ENCODE measurements at regions not wholly inside any gene's neighbourhood (a gene's known extent, or its start where the extent isn't known, plus 50 kb on each side); places are given as distances from the start of the nearest gene placed in this dataset.

DNA sequence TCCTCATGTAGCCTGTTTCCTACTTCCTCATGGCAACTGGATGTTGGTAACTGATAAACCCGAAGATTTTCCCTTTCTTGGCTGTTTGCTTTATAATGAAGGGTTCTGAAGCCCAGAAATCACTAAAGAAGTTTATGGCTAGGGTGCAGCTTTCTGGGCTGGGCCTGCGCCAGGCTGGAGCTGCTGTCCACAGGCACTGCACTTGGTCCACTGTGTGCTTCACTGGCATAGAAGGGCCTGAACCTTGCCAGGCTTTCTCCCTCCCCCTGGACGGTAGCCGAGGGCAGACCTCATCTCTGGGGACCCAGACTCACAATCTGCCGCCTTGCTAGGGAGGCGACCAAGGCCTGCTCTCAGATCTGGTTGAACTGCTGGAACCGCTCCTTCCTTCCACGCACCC, 133.3 kb upstream of the SPRED2 start:
- no peak overlapping the region for H3K27ac ChIP-seq (ENCODE audit: low read depth, low read length, severe bottlenecking)
- WGBS, 2 experiments (ENCODE audit: insufficient coverage in 2 of 2): 72 to 91% methylated on average over 5 to 8 of the region's 8 CpGs
- no peaks in the 10 kb centered on the region for H3K9me3 ChIP-seq (ENCODE audit: control insufficient read depth, low read length)

GRCh38 chr2:65564299-65564698, 131.9 kb upstream of the SPRED2 start:
- Histone ChIP-seq H3K27ac (ENCODE audit: low read depth, low read length, severe bottlenecking) (no peak overlapping the region), H3K36me3 (ENCODE audit: control insufficient read depth, insufficient read depth, low read length) (no peaks in the 10 kb centered on the region), H3K9me3 (ENCODE audit: control insufficient read depth, low read length) (no peaks in the 10 kb centered on the region), H3K4me1 (ENCODE audit: control insufficient read depth, insufficient read depth, low read length, poor library complexity, severe bottlenecking) (peaks cover 10% of the 10 kb centered on the region), H3K4me3 (ENCODE audit: extremely low read depth, insufficient read depth, low read length, poor library complexity, severe bottlenecking) (no peak overlapping the region)
- 92 to 98% methylated on average over 4 of the region's 4 CpGs for WGBS, 2 experiments (ENCODE audit: insufficient coverage in 2 of 2)

More for the DNA sequence above, 133.3 kb upstream of the SPRED2 start:
- H3K4me1 ChIP-seq (ENCODE audit: control insufficient read depth, insufficient read depth, low read length, poor library complexity, severe bottlenecking): peaks cover 10% of the 10 kb centered on the region
- H3K36me3 ChIP-seq (ENCODE audit: control insufficient read depth, insufficient read depth, low read length): no peaks in the 10 kb centered on the region
- no peak overlapping the region for H3K4me3 ChIP-seq (ENCODE audit: extremely low read depth, insufficient read depth, low read length, poor library complexity, severe bottlenecking)

GRCh38 chr2:65562890-65563289, 130.5 kb upstream of the SPRED2 start:
- 81 to 100% methylated on average over 2 of the region's 3 CpGs for WGBS, 2 experiments (ENCODE audit: insufficient coverage in 2 of 2)
- Histone ChIP-seq H3K9me3 (ENCODE audit: control insufficient read depth, low read length) (no peaks in the 10 kb centered on the region), H3K4me1 (ENCODE audit: control insufficient read depth, insufficient read depth, low read length, poor library complexity, severe bottlenecking) (peaks cover 10% of the 10 kb centered on the region), H3K4me3 (ENCODE audit: extremely low read depth, insufficient read depth, low read length, poor library complexity, severe bottlenecking) (no peak overlapping the region), H3K36me3 (ENCODE audit: control insufficient read depth, insufficient read depth, low read length) (no peaks in the 10 kb centered on the region), H3K27ac (ENCODE audit: low read depth, low read length, severe bottlenecking) (no peak overlapping the region)

DNA sequence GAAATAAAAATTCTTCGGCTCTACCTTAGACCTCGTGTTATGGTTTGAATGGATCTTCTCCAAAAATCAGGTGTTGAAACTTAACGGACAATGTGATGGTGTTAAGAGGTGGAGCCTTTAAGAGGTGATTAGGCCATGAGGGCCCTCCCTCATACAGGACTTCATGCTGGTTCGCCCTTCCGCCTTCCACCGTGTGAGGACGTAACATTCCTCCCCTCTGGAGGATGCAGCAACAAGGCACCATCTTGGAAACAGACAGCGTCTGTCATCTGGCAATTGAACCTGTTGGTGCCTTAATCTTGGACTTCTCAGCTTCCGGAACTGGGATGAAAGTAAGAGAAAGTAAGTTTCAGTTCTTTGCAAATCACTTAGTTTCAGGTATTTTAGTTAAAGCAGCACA, 126.3 kb upstream of the SPRED2 start:
- no peak overlapping the region for H3K4me3 ChIP-seq (ENCODE audit: extremely low read depth, insufficient read depth, low read length, poor library complexity, severe bottlenecking)

GRCh38 chr2:65557616-65558573, 125.5 kb upstream of the SPRED2 start:
- Histone ChIP-seq H3K9me3 (ENCODE audit: control insufficient read depth, low read length) (no peaks in the 10 kb centered on the region), H3K27ac (ENCODE audit: low read depth, low read length, severe bottlenecking) (no peak overlapping the region), H3K36me3 (ENCODE audit: control insufficient read depth, insufficient read depth, low read length) (no peaks in the 10 kb centered on the region), H3K4me3 (ENCODE audit: extremely low read depth, insufficient read depth, low read length, poor library complexity, severe bottlenecking) (no peak overlapping the region), H3K4me1 (ENCODE audit: control insufficient read depth, insufficient read depth, low read length, poor library complexity, severe bottlenecking) (no peaks in the 10 kb centered on the region)
- WGBS, 2 experiments (ENCODE audit: insufficient coverage in 2 of 2): 77 to 90% methylated on average over 2 to 5 of the region's 5 CpGs

More for the DNA sequence above, 126.3 kb upstream of the SPRED2 start:
- WGBS, 2 experiments (ENCODE audit: insufficient coverage in 2 of 2): 63 to 67% methylated on average over 6 of the region's 9 CpGs
- Histone ChIP-seq H3K4me1 (ENCODE audit: control insufficient read depth, insufficient read depth, low read length, poor library complexity, severe bottlenecking) (no peaks in the 10 kb centered on the region), H3K36me3 (ENCODE audit: control insufficient read depth, insufficient read depth, low read length) (no peaks in the 10 kb centered on the region), H3K9me3 (ENCODE audit: control insufficient read depth, low read length) (no peaks in the 10 kb centered on the region), H3K27ac (ENCODE audit: low read depth, low read length, severe bottlenecking) (no peak overlapping the region)

DNA sequence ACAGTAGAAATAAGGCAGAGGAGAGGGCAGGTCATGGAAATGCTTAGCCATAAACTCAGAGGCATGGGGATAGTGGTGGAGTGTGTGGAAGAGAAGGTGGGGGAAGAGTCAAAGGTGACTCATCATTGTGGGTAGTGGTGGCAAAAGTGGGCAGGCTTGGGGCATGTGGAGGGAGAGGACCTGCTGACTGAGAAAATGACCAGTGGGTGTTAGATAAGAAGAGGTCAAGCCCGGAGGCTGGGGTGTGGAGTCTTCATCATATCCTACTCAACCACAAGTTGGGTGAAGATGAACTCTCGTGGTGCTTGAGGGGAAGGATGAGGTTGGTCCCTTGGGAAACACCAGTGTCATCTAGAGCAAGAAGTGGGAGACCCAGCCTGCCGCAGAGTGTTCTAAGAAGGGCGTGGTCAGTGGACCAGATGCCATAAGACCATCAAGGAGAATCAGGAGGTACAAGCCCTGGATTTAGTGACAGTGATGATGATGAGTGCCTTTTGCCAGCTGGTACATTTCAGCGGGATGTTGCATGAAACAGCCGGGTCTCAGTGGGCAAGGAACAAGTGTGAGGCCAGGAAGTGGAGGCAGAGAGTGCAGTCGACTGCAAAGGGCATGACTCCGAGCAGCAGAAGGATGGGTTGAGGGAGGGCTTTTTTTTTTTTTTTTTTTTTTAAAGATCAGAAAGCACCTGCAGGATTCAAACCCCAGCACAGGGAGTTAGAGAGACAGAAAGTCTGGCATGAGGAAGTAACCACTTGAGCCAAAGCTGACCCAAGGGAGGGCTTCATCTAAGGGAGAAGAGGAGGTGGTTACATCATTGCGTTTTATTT, 122.6 kb upstream of the SPRED2 start:
- no peak overlapping the region for H3K4me3 ChIP-seq (ENCODE audit: extremely low read depth, insufficient read depth, low read length, poor library complexity, severe bottlenecking)
- no peaks in the 10 kb centered on the region for H3K4me1 ChIP-seq (ENCODE audit: control insufficient read depth, insufficient read depth, low read length, poor library complexity, severe bottlenecking)
- no peaks in the 10 kb centered on the region for H3K9me3 ChIP-seq (ENCODE audit: control insufficient read depth, low read length)
- H3K36me3 ChIP-seq (ENCODE audit: control insufficient read depth, insufficient read depth, low read length): no peaks in the 10 kb centered on the region
- H3K27ac ChIP-seq (ENCODE audit: low read depth, low read length, severe bottlenecking): no peak overlapping the region
- WGBS, 2 experiments (ENCODE audit: insufficient coverage in 2 of 2): 88 to 94% methylated on average over 4 of the region's 9 CpGs

- H3K27ac ChIP-seq (ENCODE audit: low read depth, low read length, severe bottlenecking): no peak overlapping the region
- H3K4me1 ChIP-seq (ENCODE audit: control insufficient read depth, insufficient read depth, low read length, poor library complexity, severe bottlenecking): peaks cover 7% of the 10 kb centered on the region
- H3K36me3 ChIP-seq (ENCODE audit: control insufficient read depth, insufficient read depth, low read length): no peaks in the 10 kb centered on the region
- no peak overlapping the region for H3K4me3 ChIP-seq (ENCODE audit: extremely low read depth, insufficient read depth, low read length, poor library complexity, severe bottlenecking)
- 68 to 69% methylated on average over 2 to 3 of the region's 10 CpGs for WGBS, 2 experiments (ENCODE audit: insufficient coverage in 2 of 2)
- H3K9me3 ChIP-seq (ENCODE audit: control insufficient read depth, low read length): no peaks in the 10 kb centered on the region
Observed at GRCh38 chr2:65553504-65554074, 121.2 kb upstream of the SPRED2 start.

DNA sequence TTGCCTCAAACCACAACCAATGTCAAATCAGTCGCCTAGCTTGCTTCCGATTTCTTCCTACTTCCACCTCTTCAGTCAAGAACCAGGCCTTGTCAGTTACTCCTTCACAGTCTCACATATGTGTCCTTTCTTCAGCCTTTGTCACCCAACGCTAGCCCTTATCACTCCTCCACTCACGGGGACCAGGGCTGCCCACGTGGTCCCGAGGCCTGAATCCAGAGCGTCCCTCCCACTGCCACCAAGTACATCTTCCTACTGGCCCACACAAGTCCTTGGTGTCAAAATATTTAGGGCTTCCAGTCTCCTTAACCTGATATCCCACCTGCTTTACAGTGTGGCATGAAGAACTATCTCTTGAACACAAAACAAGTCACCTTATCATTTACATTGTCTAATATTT, 119.1 kb upstream of the SPRED2 start:
- no peak overlapping the region for H3K4me3 ChIP-seq (ENCODE audit: extremely low read depth, insufficient read depth, low read length, poor library complexity, severe bottlenecking)
- 90 to 95% methylated on average over 7 of the region's 7 CpGs for WGBS, 2 experiments (ENCODE audit: insufficient coverage in 2 of 2)
- no peaks in the 10 kb centered on the region for H3K9me3 ChIP-seq (ENCODE audit: control insufficient read depth, low read length)
- H3K36me3 ChIP-seq (ENCODE audit: control insufficient read depth, insufficient read depth, low read length): no peaks in the 10 kb centered on the region
- H3K4me1 ChIP-seq (ENCODE audit: control insufficient read depth, insufficient read depth, low read length, poor library complexity, severe bottlenecking): peaks cover 9% of the 10 kb centered on the region
- no peak overlapping the region for H3K27ac ChIP-seq (ENCODE audit: low read depth, low read length, severe bottlenecking)

- H3K27ac ChIP-seq (ENCODE audit: low read depth, low read length, severe bottlenecking): no peak overlapping the region
- H3K4me1 ChIP-seq (ENCODE audit: control insufficient read depth, insufficient read depth, low read length, poor library complexity, severe bottlenecking): peaks cover 19% of the 10 kb centered on the region
- no peaks in the 10 kb centered on the region for H3K9me3 ChIP-seq (ENCODE audit: control insufficient read depth, low read length)
- WGBS, 2 experiments (ENCODE audit: insufficient coverage in 2 of 2): 78 to 89% methylated on average over 5 of the region's 7 CpGs
- H3K36me3 ChIP-seq (ENCODE audit: control insufficient read depth, insufficient read depth, low read length): no peaks in the 10 kb centered on the region
- H3K4me3 ChIP-seq (ENCODE audit: extremely low read depth, insufficient read depth, low read length, poor library complexity, severe bottlenecking): no peak overlapping the region
Observed at GRCh38 chr2:65550246-65550645, 117.8 kb upstream of the SPRED2 start.

- Histone ChIP-seq H3K4me1 (ENCODE audit: control insufficient read depth, insufficient read depth, low read length, poor library complexity, severe bottlenecking) (peaks cover 20% of the 10 kb centered on the region), H3K9me3 (ENCODE audit: control insufficient read depth, low read length) (no peaks in the 10 kb centered on the region), H3K36me3 (ENCODE audit: control insufficient read depth, insufficient read depth, low read length) (no peaks in the 10 kb centered on the region), H3K27ac (ENCODE audit: low read depth, low read length, severe bottlenecking) (no peak overlapping the region), H3K4me3 (ENCODE audit: extremely low read depth, insufficient read depth, low read length, poor library complexity, severe bottlenecking) (no peak overlapping the region)
- 95 to 100% methylated on average over 1 to 3 of the region's 4 CpGs for WGBS, 2 experiments (ENCODE audit: insufficient coverage in 2 of 2)
Observed at GRCh38 chr2:65549631-65550030, 117.2 kb upstream of the SPRED2 start.

All from mesodermal cell (in vitro differentiated cells).